Tibial artery (tissue), 4 donors: ENCODE measurements at regions not wholly inside any gene's neighbourhood (a gene's known extent, or its start where the extent isn't known, plus 50 kb on each side); places are given as distances from the start of the nearest gene placed in this dataset.

Experiments used
- DNase-seq, 2 donors: peaks; one replicate each; pipeline ENCODE4 v3.0.0-alpha.2; 2019
- H3K27ac ChIP-seq, 2 donors: fragments of 200-600 bp; sonication (generic) in 1 of 2; 1 replicate in 1 of 2; 2 replicates in 1 of 2; pipeline ENCODE4 v1.5.1; 2018 to 2019; ENCODE audit warnings: mild to moderate bottlenecking in 1 of 2
- H3K27me3 ChIP-seq, 2 donors: fragments of 200-600 bp; sonication (generic) in 1 of 2; one replicate each; pipeline versions ENCODE4 v1.5.1 to v1.6.0; 2016 to 2019
- H3K36me3 ChIP-seq, 3 donors: fragments of 200-600 bp; sonication (generic) in 2 of 3; one replicate each; pipeline ENCODE4 v1.5.1; 2016 to 2019; ENCODE audit warnings: mild to moderate bottlenecking in 2 of 3
- H3K4me1 ChIP-seq, 4 donors: fragments of 200-600 bp; sonication (generic) in 2 of 4; 1 replicate in 3 of 4; 2 replicates in 1 of 4; pipeline ENCODE4 v1.5.1; 2016 to 2019
- H3K4me3 ChIP-seq, 2 donors: fragments of 200-600 bp; sonication (generic) in 1 of 2; 1 replicate in 1 of 2; 2 replicates in 1 of 2; pipeline ENCODE4 v1.5.1; 2018 to 2019; ENCODE audit warnings: mild to moderate bottlenecking in 2 of 2
- H3K9me3 ChIP-seq, 3 donors: fragments of 200-600 bp; sonication (generic) in 1 of 3; one replicate each; pipeline ENCODE4 v1.5.1; 2016 to 2019
- intact Hi-C: fragments of 100-400 bp; cut with DNase I; formaldehyde crosslinking; loops from one replicate; pipeline ENCODE4 v1.15.0; 2023; ENCODE audit warnings: low total_unique reads
- TF ChIP-seq, protein P1 (sequence below), 2 experiments: fragments of 200-600 bp in 1 of 2; fragments of 450-650 bp in 1 of 2; IDR thresholded peaks; one replicate each; pipeline ENCODE4 v1.5.1; 2017 to 2019; ENCODE audit warnings: antibody characterized with exemption in 2 of 2, mild to moderate bottlenecking in 1 of 2, moderate library complexity in 1 of 2

DNA sequence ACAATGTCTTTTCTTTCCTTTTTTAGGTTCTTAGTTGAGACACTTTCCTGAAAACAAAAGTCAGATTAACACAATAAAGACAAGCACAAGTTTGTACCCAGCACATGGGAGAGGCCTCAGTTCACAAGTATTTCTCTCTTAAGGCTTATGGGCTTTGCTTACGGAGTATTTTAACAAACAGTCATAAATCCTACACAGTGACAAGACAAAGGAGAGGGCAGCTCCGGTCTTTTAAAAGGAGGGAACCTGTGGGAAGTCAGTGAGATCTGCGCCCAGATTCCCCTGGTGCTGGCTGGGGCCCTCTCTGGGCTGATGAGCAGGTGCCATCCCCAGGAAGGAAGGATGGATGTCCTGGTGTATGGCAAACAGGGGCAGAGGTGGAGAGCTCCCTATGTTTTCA lies 398.6 kb downstream of the ACTR3B start:
- H3K4me3 ChIP-seq = no peak overlapping the region
- DNase-seq = no peak
- H3K4me1 ChIP-seq = no peaks in the 10 kb centered on the region
- H3K9me3 ChIP-seq = peaks cover 0 to 20% (median 0%) of the 10 kb centered on the region in 3 donors
- TF ChIP-seq, protein P1, sequence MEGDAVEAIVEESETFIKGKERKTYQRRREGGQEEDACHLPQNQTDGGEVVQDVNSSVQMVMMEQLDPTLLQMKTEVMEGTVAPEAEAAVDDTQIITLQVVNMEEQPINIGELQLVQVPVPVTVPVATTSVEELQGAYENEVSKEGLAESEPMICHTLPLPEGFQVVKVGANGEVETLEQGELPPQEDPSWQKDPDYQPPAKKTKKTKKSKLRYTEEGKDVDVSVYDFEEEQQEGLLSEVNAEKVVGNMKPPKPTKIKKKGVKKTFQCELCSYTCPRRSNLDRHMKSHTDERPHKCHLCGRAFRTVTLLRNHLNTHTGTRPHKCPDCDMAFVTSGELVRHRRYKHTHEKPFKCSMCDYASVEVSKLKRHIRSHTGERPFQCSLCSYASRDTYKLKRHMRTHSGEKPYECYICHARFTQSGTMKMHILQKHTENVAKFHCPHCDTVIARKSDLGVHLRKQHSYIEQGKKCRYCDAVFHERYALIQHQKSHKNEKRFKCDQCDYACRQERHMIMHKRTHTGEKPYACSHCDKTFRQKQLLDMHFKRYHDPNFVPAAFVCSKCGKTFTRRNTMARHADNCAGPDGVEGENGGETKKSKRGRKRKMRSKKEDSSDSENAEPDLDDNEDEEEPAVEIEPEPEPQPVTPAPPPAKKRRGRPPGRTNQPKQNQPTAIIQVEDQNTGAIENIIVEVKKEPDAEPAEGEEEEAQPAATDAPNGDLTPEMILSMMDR (IDR thresholded peaks at IDR 0.05) = no peak
- H3K36me3 ChIP-seq = no peaks in the 10 kb centered on the region
- no peak overlapping the region for H3K27ac ChIP-seq
- intact Hi-C loops = no loop called here
- no peaks in the 10 kb centered on the region for H3K27me3 ChIP-seq

DNA sequence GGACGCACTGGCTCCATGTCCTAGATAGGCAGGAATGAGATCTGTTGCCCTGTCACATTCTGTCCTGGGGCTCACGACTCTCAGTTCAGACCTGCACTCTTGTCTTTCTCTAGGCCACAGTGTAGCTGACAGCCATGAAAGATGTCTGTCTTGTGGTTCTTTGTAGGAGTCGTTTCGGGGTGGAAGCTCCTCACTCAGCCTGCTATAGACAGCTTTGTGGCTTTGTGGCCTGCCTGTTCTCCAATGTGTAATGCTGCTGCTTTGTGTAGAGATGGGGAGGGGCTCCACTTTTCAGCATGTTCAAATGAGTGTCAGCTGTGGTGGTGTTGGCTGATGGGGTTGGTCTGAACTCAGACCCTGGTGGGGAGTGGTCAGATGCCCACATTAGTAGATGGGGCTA lies 410.7 kb downstream of the ACTR3B start:
- no peaks in the 10 kb centered on the region for H3K27me3 ChIP-seq
- intact Hi-C loops = no loop called here
- H3K36me3 ChIP-seq = no peaks in the 10 kb centered on the region
- no peak overlapping the region for H3K4me3 ChIP-seq
- no peaks in the 10 kb centered on the region for H3K4me1 ChIP-seq
- H3K27ac ChIP-seq = no peak overlapping the region
- no peak for DNase-seq
- TF ChIP-seq, protein P1 (IDR thresholded peaks at IDR 0.05) = no peak
- H3K9me3 ChIP-seq = peaks cover 0 to 20% (median 11%) of the 10 kb centered on the region in 3 donors

DNA sequence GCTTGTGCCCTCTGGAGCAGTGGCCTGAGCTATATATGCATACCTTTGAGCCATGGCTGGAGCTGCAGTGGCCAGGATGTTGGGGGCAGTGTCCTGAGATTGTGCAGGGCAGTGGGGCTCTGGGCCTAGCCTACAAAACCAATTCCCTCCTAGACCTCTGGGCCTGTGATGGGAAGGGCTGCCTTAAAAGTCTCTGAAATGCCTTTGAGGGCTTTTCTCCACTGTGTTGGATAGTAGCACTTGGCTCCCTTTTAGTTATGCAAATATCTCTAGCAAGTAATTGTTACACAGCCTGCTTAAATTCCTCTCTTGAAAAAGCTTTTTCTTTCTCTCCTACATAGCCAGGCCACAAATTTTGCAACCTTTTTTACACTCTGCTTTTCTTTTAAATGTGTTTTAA lies 426.4 kb downstream of the ACTR3B start:
- TF ChIP-seq, protein P1 (IDR thresholded peaks at IDR 0.05) = no peak
- Histone ChIP-seq H3K4me3 (no peak overlapping the region), H3K9me3 (no peaks in the 10 kb centered on the region), H3K27ac (no peak overlapping the region), H3K27me3 (no peaks in the 10 kb centered on the region), H3K4me1 (no peaks in the 10 kb centered on the region), H3K36me3 (no peaks in the 10 kb centered on the region)
- intact Hi-C loops = no loop called here
- DNase-seq = no peak

DNA sequence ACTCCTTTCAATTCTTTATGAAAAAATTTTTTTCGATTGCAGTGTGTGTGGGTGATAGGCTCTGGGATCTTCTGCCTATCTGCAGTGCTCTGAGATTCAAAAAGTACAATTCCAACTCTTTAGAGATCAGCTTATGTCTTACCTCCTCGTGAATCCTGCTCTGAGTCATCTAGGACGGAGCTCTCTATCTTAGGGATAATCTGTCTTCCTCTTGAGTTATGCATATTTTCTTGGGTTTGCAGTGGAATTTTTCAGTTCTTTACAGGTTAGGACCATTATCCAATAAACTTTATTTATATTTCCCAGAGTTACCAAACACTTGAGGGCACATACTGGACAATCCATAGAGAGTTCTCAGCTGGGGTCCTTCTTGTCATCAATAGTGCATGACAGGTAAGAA lies 428.6 kb downstream of the ACTR3B start:
- Histone ChIP-seq H3K27me3 (no peaks in the 10 kb centered on the region), H3K27ac (no peak overlapping the region), H3K36me3 (no peaks in the 10 kb centered on the region), H3K4me1 (no peaks in the 10 kb centered on the region), H3K9me3 (no peaks in the 10 kb centered on the region), H3K4me3 (no peak overlapping the region)
- TF ChIP-seq, protein P1 (IDR thresholded peaks at IDR 0.05) = no peak
- no peak for DNase-seq
- intact Hi-C loops = no loop called here

DNA sequence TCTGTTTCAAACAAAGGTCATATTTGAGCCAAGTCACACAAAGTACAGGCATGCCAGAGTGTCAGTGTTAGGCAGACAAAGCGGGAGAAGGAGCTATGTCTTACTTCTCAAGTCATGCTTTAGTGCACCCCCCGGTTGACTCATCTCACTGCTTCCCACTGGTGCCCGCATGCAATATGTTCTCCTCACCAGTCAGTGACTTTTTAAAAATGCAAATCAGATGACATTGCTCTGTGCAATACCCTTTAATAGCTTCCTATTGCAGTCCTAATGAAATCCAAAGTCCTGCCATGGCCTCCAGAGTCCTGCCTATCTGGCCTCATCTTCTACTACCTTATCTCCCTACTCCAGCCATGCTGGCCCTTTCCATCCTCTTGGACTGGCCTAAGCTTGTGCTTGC lies 429.1 kb downstream of the ACTR3B start:
- Histone ChIP-seq H3K36me3 (no peaks in the 10 kb centered on the region), H3K9me3 (no peaks in the 10 kb centered on the region), H3K4me3 (no peak overlapping the region), H3K4me1 (no peaks in the 10 kb centered on the region), H3K27me3 (no peaks in the 10 kb centered on the region), H3K27ac (no peak overlapping the region)
- DNase-seq = no peak
- intact Hi-C loops = no loop called here
- TF ChIP-seq, protein P1 (IDR thresholded peaks at IDR 0.05) = no peak

DNA sequence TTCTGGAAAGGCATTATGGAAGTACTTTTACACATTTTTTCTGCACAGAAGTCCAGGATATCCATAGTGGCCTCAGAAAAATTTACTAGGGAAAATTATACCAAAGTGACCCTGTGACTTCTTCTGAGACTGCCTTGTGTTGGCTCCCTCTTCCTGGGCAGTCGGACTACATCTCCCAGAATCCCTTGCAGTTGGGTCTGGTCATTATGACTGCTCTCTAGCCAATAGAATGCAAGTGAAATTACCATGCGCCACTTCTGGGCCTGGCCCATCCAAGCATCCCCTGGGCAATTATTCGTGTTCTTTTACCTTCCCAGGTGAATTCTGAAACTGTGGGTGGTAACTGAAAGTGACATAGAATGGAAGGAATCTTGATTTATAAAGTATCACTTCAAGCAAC lies 430.9 kb downstream of the ACTR3B start:
- TF ChIP-seq, protein P1 (IDR thresholded peaks at IDR 0.05) = no peak
- no peaks in the 10 kb centered on the region for H3K27me3 ChIP-seq
- no peak for DNase-seq
- no peaks in the 10 kb centered on the region for H3K36me3 ChIP-seq
- no peaks in the 10 kb centered on the region for H3K9me3 ChIP-seq
- intact Hi-C loops = no loop called here
- H3K4me1 ChIP-seq = no peaks in the 10 kb centered on the region
- no peak overlapping the region for H3K27ac ChIP-seq
- no peak overlapping the region for H3K4me3 ChIP-seq
